ENCODE measurements at regions not wholly inside any gene's neighbourhood (a gene's known extent, or its start where the extent isn't known, plus 50 kb on each side); places are given as distances from the start of the nearest gene placed in this dataset.

- TF ChIP-seq PREB (CRISPR knock-in tag; IDR thresholded peaks at IDR 0.05; ENCODE audit: borderline replicate concordance) (no peak), ATF2 (CRISPR knock-in tag; IDR thresholded peaks at IDR 0.05; ENCODE audit: borderline replicate concordance, low read depth) (no peak), MAX (CRISPR knock-in tag; IDR thresholded peaks at IDR 0.05) (no peak), CTCF (IDR thresholded peaks at IDR 0.05) (no peak)
Observed at GRCh38 chr3:21059404-21059803, 691.6 kb downstream of the ZNF385D start.
